ENCODE measurements at regions not wholly inside any gene's neighbourhood (a gene's known extent, or its start where the extent isn't known, plus 50 kb on each side); places are given as distances from the start of the nearest gene placed in this dataset.
A peak's percentile ranks its signal among the peaks of the same experiment; 100 is the strongest.
"Not testable (repeated sequence)": the region's sequence is repeated elsewhere in the genome, so short reads cannot be mapped to it uniquely, and the experiment has no call there.

DNA sequence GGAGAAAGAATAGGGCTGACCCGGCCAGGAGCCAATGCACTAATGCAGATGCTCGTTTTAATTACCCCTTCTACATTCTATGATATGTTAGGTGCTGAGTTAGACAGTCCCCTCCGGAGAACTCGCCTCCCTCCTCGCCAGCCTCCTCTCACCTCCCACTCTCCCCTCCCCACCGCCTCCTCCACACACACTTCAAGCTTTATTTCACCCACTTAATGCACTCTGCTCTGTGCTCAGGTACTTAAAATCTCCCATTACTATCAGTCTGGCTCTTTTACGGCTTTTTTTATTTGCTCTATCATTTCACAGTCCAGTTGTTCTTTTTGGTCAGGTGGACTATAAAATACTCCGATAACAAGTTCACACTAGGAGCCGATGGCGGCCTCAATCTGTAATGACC is 231.6 kb downstream of the TEX36 start:
- no peak for DNase-seq

DNA sequence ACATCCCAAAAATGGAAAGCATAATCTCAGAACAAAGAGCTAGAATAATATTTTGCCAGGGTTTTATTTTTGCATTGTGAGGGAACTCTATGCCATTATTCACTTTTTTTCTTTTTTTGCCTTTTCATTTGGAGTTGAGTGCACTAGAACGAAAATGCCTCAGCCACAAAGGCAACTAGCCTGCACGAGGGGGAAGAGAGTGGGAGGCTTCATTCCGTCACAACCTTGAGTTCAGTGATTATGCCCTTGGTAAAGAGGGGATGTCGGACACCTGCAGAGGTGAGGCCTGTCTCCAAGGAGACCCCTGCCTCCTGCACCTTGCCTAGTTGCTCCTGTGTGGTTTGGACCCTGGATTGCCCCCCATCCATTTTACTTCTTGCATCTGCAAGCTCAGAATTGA is 232.7 kb downstream of the TEX36 start:
- no peak for DNase-seq

DNA sequence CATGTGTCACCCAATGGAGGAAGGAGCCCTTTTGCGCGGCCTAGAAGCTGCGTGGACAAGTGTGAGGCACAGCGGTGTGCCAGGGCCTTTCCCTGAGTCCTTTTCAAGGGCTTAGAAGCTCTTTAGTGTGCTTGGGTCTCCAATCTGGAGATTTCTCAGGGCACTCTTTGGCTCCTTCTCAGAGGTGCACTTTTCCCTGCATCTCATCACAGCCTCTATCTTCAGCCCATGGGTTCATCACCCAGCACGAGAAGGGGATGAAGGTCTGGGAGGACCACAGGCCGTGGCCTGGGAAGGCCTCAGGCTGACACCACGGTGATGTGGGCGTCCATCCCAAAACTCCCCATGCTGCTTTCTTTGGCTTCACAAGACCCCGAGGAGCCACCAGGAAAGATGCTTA is 233.4 kb downstream of the TEX36 start:
- no peak for DNase-seq

DNA sequence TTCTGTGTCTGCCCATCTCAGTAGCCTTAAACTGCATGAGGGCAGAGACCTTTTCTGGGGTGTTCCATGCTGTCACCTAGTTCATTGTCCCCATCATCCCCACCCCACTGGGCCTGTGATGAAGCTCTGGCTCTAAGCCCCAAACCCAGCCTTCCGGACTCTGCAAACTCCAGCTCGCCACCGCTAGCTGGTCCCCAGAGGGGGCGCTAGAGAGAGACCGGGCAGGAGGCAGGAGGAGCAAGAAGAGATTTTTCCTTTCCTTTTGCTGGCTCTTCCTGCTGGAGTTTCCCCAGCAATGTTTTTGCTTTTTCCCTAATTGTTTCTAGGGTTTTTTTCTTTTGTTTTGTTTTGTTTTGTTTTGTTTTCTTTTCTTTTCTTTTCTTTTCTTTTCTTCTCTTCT is 234.4 kb downstream of the TEX36 start:
- DNase-seq = peak; percentile 34

DNA sequence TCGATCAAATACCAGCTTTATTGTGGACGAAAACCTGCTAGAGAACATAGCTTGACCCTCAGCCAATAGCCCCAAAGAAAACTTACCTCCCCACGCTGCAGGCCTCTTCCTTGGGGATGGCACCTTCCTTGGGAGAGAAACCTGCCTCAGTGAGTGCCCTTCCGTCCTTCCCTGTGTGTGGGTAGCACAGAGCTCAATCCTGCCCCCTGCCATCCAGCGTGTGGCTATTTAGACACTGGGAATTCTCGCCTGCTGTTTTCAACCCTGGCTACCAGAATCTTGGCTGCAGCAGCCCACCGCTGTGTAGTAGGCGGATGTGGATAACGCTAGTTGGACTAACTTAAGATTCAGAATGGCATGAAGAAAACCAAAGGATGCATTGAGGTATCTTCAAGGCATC is 238.2 kb downstream of the TEX36 start:
- DNase-seq = no peak

DNA sequence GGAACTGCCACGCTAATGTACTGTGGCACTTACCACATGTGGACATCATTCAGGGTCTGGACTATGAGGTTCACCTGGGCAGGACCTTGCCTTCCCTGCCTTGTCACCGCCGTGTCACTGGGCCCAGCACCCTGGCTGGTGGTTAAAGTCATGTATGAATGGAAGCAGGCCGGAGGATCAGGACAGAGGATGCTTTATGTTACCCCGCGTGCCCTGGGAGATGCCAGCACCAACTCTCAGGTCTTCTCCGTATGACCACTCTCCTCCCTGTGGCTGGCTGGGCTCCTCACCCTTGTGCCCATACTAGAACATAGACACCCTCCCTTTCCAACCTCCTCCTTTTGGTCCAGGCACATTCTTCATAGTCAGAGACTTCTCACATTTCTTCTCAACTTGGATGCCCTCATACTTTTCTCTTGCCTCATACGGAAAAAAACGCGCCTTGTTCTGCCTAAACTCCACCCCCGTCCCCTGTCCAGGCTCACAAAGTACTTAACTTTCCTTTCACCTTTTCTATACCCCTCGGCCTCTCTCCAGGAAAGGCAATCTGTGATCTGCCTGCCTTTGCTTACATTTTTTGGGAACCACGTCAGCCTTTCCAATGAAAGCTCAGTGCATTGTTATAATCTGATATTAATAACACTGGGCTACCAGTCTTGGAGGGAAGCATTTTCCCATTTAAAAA is 240.0 kb downstream of the TEX36 start:
- DNase-seq = no peak

DNA sequence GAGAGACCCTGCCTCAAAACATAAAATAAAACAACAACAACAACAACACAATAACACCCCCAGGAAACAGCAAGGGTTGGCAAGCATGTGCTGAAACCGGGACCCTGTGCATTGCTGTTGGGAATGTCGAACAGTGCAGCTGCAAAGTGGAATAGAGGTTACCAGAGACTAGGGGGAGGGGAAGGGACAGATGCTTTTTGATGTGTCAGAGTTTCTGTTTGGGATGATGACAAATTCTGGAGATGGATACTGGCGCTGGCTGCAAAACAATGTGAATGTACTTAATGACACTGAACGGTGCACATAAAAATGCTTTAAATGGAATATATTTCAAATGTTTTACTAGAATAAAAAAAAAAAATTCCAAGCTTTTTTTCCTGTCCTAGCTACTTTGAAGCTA is 241.8 kb downstream of the TEX36 start:
- DNase-seq = no peak

DNA sequence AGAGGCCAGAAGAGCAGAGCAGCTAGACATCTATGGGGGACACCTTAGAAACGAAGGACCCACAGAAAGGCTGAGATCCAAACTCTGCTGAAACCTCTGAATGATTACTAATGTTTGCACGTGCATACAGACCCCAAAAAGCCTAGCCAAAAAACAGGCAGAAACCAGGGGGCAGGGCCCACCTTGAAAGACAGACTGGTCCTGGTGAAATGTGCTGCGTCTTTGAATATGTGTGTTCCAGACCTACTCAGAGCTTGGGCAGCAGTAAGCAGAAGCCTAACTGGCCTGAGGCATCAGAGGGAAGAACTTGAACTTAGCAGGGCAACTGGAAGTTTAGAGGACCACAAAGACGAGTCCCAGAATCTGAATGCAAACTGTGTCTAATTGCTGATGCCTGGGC is 251.8 kb downstream of the TEX36 start:
- no peak for DNase-seq

DNA sequence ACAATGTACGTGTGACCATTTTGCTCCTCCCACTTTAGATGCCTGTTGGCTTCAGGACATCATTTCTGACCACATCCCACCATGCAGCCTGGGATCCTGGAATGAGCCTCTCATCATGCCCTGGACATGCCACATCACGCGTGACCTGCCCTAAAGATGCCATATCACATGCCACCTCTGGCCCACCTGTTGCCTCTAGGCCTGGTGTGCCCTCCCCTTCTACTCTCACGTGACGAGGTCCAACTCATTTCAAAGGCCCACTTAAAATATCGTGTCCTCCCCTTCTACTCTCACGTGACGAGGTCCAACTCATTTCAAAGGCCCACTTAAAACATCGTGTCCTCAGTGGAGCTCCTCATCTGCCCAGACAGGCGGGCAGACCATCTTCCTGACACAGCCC is 254.9 kb downstream of the TEX36 start:
- no peak for DNase-seq

DNA sequence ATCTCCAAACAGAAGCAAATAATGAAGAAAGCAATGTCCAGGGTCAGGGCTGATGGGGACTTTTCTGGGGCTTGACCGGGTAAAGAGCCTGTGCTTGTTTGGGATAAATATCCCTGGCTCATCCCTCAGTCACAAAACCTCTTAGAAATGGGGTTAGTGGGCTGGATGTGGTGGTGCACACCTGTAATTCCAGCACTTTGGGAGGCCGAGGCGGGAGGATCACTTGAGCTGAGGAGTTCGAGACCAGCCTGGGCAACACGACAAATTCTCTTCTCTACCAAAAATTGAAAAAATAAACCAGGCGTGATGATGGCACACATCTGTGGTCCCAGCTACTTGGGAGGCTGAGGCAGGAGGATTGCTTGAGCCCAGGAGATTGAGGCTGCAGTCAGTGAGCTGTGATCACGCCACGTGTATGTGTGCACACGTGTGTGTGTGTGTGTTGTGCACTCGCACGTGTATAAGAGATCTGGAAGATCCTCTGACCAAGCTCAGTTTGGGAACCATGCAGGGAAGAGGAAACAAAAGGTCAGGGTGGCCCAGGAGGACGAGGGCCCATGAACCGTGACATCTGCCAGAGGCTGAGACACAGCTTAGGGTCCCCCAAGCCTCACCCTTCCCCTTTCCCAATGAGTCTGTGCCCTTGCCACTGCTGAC is 258.6 kb downstream of the TEX36 start:
- DNase-seq = no peak

DNA sequence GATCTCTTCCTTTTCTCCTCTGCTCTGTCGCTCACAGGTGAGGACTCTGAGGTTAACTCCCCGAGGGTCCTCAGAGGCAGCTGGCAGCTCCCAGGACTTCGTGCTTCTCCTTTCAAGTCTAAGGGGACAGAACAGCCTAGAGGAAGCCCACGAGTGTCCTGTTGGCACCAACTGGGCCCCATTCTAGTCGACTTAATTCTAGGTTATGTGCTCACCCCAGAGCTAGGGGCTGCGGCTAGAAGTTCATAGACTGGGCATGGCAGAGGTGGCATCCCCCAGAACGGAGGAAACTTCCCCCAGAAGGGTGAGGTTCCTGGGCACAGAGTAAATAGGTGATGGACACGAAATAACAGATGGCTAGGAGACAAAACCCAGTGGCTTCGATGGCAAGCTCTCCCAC is 259.4 kb downstream of the TEX36 start:
- DNase-seq = no peak

DNA sequence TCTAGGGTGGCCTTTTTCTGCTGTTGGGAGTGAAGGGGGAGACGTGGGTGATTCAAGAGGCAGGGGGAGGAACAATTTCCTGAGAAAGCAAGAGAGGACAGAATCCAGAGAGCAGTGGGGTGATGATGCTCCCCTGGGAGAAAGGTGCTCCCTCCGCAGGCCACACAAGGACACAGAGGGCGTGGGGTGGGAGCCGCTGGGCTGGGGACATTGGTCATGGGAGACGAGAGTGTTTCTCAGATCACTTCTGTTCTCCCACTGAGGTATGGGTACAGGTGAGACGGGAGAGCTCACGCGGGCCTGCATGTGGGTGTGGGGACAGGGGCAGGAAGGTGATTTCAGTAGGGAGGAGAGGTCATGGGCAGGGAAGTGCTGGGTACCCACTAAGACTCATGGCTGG is 259.5 kb upstream of the CTBP2 start:
- DNase-seq = no peak

DNA sequence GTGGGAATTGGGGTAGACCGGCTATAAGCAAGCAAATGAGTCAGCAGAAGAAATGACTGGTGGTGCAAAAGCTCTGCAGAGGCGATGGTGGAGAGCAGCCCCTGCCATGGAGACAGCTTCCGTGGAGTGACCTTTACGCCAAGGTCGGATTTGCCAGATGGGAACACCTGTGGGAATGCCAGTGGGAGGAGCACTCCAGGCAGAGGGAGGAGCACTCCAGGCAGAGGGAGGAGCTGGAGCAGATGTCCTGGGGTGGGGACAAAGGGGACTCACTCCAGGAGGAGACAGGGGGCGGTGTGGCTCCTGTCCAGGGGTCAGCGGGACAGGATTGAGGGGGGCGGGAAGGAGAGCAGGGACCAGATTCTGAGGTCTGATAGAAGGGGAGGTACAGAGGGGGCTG is 258.8 kb upstream of the CTBP2 start:
- DNase-seq = no peak

DNA sequence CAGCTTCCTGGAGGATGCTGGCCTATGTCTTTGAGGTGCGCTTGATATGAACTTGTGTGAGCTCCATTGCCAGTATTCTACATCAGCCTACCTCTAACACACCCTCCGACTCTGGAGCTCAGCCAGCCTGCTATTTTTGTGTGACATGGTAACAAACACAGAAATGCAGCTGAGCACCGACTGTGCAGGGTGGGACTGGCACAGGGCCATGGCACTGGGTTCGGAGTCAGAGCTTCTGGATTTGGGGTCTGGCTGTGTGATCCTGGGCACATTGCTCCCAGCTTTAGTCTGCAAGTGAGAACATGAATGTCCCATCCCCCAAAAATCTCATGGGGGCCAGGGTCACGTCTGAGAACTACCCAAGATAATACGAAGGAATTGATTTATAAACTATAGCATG is 257.2 kb upstream of the CTBP2 start:
- DNase-seq = no peak

DNA sequence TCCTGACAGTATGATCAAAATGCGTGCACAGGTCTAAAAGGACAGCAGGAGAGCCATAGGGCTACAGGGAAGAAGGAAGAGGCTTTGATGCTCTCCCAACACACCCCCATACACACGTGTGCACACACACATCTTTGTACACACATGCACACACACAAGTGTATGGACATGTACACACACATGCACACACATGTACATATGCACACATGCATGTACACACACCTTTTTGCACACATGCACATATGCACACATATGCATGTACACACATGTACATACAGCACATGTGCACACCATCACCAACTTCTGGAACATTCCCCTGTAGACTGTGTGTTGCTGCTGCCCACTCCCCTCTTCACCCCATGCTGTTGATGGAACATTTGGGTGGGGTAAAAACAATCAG is 255.6 kb upstream of the CTBP2 start:
- no peak for DNase-seq

DNA sequence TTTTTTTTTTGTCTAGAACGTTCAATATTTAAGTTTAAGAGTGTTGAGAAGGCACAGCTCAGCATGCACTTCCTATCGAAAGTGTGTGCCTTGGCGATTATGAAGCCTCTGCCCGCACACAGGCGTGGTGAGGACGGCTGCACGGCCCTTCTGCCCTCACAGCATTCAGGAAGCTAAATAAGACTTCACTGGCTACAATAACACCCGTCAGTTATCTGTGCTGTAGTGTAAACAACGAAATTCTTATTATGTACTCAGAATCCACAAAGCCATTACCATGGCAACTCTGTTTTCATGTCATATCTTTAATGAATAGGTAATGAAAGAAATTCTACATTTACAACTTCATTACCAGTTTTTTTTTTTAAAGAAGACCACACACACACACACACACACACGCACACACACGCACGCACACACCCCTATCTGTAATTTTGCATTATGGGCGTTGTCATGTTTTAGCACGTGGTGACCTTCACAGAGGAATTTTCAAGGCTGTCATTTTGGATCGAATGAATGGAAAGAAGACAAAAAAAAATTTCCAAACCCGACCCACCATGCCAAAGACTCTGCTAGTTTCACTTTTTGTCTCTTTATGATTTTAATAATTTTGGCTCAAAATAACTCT is 254.8 kb upstream of the CTBP2 start:
- DNase-seq = no peak

DNA sequence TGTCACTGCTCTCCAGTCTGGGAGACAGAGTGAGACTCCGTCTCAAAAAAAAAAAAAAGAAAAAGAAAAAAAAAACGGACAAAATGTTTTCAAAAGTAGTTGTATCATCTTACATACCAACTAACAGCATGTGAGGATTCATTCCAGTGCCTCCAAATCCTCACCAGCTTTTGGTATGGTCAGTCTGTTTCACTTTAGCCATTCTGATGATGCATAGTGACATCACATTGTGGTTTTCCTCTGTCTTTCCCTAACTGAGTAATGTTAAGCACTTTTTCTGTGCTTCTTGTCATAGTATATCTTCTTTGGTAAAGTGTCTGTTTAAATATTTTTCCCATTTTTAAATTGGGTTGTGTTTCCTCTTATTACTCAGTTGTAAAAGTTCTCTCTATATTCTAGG is 251.4 kb upstream of the CTBP2 start:
- no peak for DNase-seq

DNA sequence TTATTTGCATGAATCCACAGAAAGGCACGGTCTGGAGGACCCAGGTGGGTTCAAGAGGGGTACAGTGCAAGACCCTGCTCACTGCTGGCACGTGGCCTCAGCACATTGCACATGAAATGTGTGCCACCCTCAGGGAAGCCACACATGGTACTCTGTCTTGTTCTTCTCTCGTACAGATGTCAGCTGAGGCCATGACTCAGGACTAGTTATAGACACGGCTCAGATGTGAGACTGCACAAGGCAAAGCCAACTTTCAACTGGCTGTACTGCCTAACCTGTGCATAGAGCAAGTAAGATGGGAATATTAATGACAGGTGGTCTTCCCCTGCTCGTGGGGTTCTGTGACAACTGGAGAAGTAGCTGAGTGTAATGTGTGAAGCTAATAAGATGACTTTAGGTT is 249.4 kb upstream of the CTBP2 start:
- DNase-seq = no peak

DNA sequence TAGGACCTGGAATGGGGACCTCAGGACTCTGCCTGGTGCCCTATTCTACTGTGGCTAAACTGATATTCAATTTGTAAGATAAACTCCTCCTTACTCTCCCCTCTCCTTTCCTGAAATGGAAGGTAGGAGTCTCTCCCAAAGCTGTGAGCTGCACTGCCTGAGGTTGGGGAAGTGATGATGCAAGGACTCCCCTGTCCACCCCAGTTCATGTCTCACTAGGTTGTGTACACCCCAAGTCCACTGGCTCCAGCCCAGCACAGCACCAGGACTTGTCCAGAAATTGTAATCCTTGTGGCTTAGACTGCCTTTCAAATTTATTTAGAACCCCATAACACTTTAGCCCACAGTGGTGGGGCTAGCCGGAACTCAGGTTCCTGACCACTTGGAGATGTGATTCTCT is 247.2 kb upstream of the CTBP2 start:
- DNase-seq = no peak

DNA sequence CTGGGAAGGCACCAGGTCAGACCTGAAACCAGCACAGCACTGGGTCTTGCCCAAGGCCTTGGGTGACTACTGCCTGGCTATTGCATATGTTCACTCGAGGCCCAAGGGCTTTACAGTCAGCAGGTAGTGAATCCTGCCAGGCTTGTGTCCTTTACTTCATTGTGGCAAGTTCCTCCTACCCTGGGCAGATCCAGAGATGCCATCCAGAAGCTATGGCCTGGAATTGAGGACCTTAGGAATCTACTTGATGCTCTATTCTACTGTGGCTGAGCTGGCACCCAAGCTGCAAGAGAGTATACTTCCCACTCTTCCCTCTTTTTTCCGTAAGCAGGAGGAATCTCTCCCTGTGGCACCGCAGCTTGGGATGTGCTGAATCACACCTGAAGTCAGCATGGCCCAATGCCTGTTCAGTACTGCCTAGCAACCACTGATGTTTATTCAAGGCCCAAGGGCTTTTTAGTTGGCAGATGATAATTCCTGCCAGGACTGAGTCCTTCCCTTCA is 246.7 kb upstream of the CTBP2 start:
- DNase-seq = no peak

DNA sequence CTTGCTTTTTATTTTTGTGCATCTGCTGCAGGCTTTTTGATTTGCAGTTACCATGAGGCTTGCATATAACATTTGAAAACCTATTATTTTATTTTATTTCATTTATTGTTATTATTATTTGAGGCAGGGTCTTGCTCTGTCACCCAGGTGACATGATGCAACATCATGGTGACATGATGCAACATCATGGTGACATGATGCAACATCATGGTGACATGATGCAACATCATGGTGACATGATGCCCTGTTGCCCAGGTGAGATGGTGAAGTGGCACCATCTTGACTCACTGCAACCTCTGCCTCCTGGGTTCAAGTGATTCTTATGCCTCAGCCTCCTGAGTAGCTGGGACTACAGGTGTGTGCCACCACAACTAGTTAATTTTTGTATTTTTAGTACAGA is 244.5 kb upstream of the CTBP2 start:
- DNase-seq = not testable (repeated sequence)

DNA sequence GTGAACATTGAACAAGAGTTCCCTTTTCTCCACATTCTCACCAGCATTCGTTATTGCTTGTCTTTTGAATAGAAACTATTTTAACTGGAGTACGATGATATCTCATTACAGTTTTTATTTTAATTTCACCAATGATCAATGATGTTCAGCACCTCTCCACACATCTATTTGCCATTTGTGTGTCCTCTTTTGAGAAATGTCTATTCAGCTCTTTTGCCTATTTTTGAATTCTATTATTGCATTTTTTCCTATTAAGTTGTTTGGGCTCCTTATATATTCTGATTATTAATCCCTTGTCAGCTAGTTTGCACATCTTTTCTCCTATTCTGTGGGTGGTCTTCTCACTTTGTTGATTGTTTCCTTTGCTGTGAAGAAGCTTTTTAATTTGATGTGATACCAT is 241.1 kb upstream of the CTBP2 start:
- DNase-seq = no peak

DNA sequence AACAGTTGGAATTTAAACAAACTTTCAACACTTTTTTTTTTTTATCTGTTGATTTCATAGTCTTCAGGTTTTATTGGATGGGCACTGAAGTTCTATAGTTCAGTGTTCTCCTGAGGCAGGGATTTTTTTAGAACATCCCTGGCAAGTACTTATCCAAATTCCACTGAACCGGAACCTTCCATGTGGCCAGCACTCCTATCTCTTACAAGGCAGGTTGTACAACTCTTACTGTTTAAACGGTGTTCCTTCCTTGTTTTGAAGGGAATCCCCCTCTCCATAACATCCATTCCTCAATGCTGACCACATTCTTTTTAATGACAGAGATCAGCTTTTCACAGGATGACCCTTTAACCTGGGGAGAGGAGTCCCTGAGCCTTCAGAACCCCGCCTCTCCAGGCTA is 238.9 kb upstream of the CTBP2 start:
- no peak for DNase-seq

DNA sequence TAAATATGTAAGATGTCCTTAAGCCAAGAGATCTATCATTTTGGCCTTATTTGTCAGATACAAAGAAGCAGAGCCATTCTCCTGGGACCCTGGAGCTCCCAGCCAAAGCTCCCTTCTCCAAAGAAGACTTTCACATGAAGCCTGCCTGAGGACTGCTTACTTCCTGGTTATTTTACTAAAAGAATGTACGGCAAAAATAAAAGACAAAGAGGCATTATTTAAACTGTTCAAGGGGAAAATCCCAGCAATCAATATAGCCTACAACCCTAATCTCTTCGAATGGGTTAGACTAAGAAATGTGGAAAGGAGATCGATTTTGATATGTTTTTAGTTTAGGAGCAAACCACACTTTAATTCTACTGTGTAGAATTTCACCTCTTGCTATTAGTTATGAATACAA is 237.9 kb upstream of the CTBP2 start:
- no peak for DNase-seq

DNA sequence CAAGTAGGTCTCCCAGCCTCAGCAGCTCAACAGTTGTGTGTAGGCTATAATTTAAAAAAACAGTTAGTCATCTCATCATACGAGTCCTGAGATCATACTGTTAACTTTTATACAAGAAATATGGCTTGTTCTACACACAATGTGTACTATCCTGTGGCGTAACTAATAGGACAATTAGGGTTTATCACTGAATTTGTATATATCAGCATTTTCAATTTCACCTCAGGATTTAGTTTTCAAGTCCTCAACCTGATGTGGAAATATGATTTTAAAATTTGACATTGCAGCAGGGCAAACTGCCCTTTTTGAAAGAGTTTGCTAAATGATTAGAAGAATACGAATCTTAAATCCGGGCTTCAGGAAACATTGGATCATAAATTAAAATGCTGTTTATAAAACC is 237.2 kb upstream of the CTBP2 start:
- DNase-seq = no peak
